ENCODE measurements at regions not wholly inside any gene's neighbourhood (a gene's known extent, or its start where the extent isn't known, plus 50 kb on each side); places are given as distances from the start of the nearest gene placed in this dataset.

- TF ChIP-seq, protein P1, sequence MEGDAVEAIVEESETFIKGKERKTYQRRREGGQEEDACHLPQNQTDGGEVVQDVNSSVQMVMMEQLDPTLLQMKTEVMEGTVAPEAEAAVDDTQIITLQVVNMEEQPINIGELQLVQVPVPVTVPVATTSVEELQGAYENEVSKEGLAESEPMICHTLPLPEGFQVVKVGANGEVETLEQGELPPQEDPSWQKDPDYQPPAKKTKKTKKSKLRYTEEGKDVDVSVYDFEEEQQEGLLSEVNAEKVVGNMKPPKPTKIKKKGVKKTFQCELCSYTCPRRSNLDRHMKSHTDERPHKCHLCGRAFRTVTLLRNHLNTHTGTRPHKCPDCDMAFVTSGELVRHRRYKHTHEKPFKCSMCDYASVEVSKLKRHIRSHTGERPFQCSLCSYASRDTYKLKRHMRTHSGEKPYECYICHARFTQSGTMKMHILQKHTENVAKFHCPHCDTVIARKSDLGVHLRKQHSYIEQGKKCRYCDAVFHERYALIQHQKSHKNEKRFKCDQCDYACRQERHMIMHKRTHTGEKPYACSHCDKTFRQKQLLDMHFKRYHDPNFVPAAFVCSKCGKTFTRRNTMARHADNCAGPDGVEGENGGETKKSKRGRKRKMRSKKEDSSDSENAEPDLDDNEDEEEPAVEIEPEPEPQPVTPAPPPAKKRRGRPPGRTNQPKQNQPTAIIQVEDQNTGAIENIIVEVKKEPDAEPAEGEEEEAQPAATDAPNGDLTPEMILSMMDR (IDR thresholded peaks at IDR 0.05) = no peak
- no peak for TF ChIP-seq EZH2 (IDR thresholded peaks at IDR 0.05)
These were observed 75.7 kb upstream of the PGBD5 start for GRCh38 chr1:230501849-230502248.

Measured in neural progenitor cell (in vitro differentiated cells).